ENCODE measurements at regions not wholly inside any gene's neighbourhood (a gene's known extent, or its start where the extent isn't known, plus 50 kb on each side); places are given as distances from the start of the nearest gene placed in this dataset.

DNA sequence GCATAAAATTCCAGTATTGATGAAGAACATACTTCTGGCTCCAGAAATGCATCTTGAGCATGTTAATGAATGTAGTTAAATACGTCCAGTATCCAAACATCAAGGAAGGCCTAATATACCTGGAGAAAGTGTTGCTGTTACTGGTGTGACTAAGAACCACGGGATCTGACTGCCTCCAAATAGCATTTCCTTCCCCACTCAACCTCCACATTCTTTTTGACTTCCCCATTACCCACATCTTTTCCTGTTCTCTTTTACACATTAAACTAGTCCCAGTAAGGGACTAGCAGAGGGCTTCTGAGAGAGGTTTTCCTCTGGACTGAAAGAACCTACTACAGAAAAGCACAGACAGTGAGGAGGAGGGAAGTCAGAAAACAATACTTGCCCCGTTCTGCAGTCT lies 482.8 kb upstream of the HTR2C start:
- no peak overlapping the region for H3K4me3 ChIP-seq (ENCODE audit: insufficient read depth in 1 of 2, low read depth in 1 of 2, low read length in 2 of 2)
- no peak overlapping the region for H3K18ac ChIP-seq (ENCODE audit: low read depth in 1 of 2, low read length in 2 of 2)
- no peak overlapping the region for H2BK5ac ChIP-seq (ENCODE audit: low read depth, low read length, poor library complexity, severe bottlenecking)
- no peak overlapping the region for H2BK120ac ChIP-seq (ENCODE audit: low read depth, low read length)
- H2BK12ac ChIP-seq (ENCODE audit: low read length in 2 of 2), result no peak overlapping the region
- H3K79me1 ChIP-seq (replicated peaks; ENCODE audit: low read length, poor library complexity, severe bottlenecking), result no peaks in the 10 kb centered on the region
- no peak overlapping the region for H3K14ac ChIP-seq (ENCODE audit: low read length in 2 of 2)
- H4K8ac ChIP-seq (ENCODE audit: low read length), result no peak overlapping the region
- no peaks in the 10 kb centered on the region for H3K36me3 ChIP-seq (ENCODE audit: control insufficient read depth in 1 of 2, insufficient read depth in 2 of 2, low read depth in 1 of 2, low read length in 2 of 2)
- no peak overlapping the region for H3K27ac ChIP-seq (ENCODE audit: low read length, poor library complexity, severe bottlenecking)
- 83% methylated on average over 1 of the region's 3 CpGs for WGBS
- H3K4me1 ChIP-seq (ENCODE audit: control insufficient read depth, insufficient read depth, low read depth, low read length), result no peaks in the 10 kb centered on the region
- DNase-seq, result no peak
- H3K9me3 ChIP-seq (ENCODE audit: control insufficient read depth, low read length), result no peaks in the 10 kb centered on the region
- no peak overlapping the region for H4K91ac ChIP-seq (ENCODE audit: low read length)
- H3K27me3 ChIP-seq (ENCODE audit: control insufficient read depth in 1 of 2, insufficient read depth in 1 of 2, low read length in 2 of 2), result peaks cover 0 to 26% of the 10 kb centered on the region in 2 experiments
- no peak overlapping the region for H3K4ac ChIP-seq (ENCODE audit: low read depth in 1 of 2, low read length in 2 of 2)
- no peak overlapping the region for H2AFZ ChIP-seq (ENCODE audit: low read depth, low read length)
- H3K9ac ChIP-seq (ENCODE audit: low read length), result no peak overlapping the region
- no peak overlapping the region for H3K23ac ChIP-seq (ENCODE audit: low read length in 2 of 2)
- no peak overlapping the region for H3K4me2 ChIP-seq (ENCODE audit: low read length, poor library complexity, severe bottlenecking)
- no peak overlapping the region for H2BK15ac ChIP-seq (ENCODE audit: low read depth, poor library complexity, severe bottlenecking)
- H2AK5ac ChIP-seq (ENCODE audit: low read length, severe bottlenecking), result no peak overlapping the region

GRCh38 chrX:114097866-114098265 lies 486.0 kb upstream of the HTR2C start:
- no peak overlapping the region for H3K27ac ChIP-seq (ENCODE audit: low read length, poor library complexity, severe bottlenecking)

DNA sequence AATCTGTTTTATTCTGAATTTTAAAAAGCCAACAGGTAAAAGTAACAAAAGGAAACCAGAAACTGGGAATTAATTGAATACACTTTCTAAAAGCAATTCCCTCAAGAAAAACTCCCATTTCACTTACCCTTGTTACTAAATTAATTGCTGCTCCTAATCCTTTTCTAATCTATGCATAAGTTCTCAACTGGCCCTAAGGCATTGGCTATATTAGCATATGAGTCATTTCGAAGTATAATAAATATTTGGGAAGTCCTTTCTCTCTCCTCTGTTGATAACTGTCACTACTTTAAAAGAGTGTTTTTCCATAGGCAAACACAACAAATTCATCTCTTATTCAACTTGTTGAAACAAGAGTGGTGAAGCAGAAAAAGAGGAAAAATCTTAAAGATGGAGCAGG lies 486.5 kb upstream of the HTR2C start:
- H3K4ac ChIP-seq (ENCODE audit: low read depth in 1 of 2, low read length in 2 of 2), result no peak overlapping the region
- WGBS, result no CpG with 5 or more reads among the region's 1 CpG
- H2AK5ac ChIP-seq (ENCODE audit: low read length, severe bottlenecking), result no peak overlapping the region

More at GRCh38 chrX:114097866-114098265, 486.0 kb upstream of the HTR2C start:
- Histone ChIP-seq H3K9ac (ENCODE audit: low read length) (no peak overlapping the region), H4K91ac (ENCODE audit: low read length) (no peak overlapping the region), H3K27me3 (ENCODE audit: control insufficient read depth in 1 of 2, insufficient read depth in 1 of 2, low read length in 2 of 2) (peaks cover 0 to 21% of the 10 kb centered on the region in 2 experiments), H4K8ac (ENCODE audit: low read length) (no peak overlapping the region), H3K79me1 (replicated peaks; ENCODE audit: low read length, poor library complexity, severe bottlenecking) (no peaks in the 10 kb centered on the region), H3K9me3 (ENCODE audit: control insufficient read depth, low read length) (peaks cover under 1% of the 10 kb centered on the region), H2BK12ac (ENCODE audit: low read length in 2 of 2) (no peak overlapping the region), H3K4me2 (ENCODE audit: low read length, poor library complexity, severe bottlenecking) (no peak overlapping the region), H2BK15ac (ENCODE audit: low read depth, poor library complexity, severe bottlenecking) (no peak overlapping the region), H3K4me3 (ENCODE audit: insufficient read depth in 1 of 2, low read depth in 1 of 2, low read length in 2 of 2) (no peak overlapping the region), H3K36me3 (ENCODE audit: control insufficient read depth in 1 of 2, insufficient read depth in 2 of 2, low read depth in 1 of 2, low read length in 2 of 2) (no peaks in the 10 kb centered on the region), H3K18ac (ENCODE audit: low read depth in 1 of 2, low read length in 2 of 2) (no peak overlapping the region), H3K14ac (ENCODE audit: low read length in 2 of 2) (no peak overlapping the region), H3K4me1 (ENCODE audit: control insufficient read depth, insufficient read depth, low read depth, low read length) (no peaks in the 10 kb centered on the region), H2BK5ac (ENCODE audit: low read depth, low read length, poor library complexity, severe bottlenecking) (no peak overlapping the region), H3K23ac (ENCODE audit: low read length in 2 of 2) (no peak overlapping the region), H2AK5ac (ENCODE audit: low read length, severe bottlenecking) (no peak overlapping the region), H2BK120ac (ENCODE audit: low read depth, low read length) (no peak overlapping the region), H3K4ac (ENCODE audit: low read depth in 1 of 2, low read length in 2 of 2) (no peak overlapping the region), H2AFZ (ENCODE audit: low read depth, low read length) (no peak overlapping the region)
- 42% methylated on average over 2 of the region's 2 CpGs for WGBS
- DNase-seq, result no peak

GRCh38 chrX:114095789-114096188 lies 488.1 kb upstream of the HTR2C start:
- Histone ChIP-seq H2BK15ac (ENCODE audit: low read depth, poor library complexity, severe bottlenecking) (no peak overlapping the region), H3K27ac (ENCODE audit: low read length, poor library complexity, severe bottlenecking) (no peak overlapping the region), H3K14ac (ENCODE audit: low read length in 2 of 2) (no peak overlapping the region), H2BK12ac (ENCODE audit: low read length in 2 of 2) (no peak overlapping the region), H2AK5ac (ENCODE audit: low read length, severe bottlenecking) (no peak overlapping the region), H3K9me3 (ENCODE audit: control insufficient read depth, low read length) (peaks cover 16% of the 10 kb centered on the region), H3K4me3 (ENCODE audit: insufficient read depth in 1 of 2, low read depth in 1 of 2, low read length in 2 of 2) (no peak overlapping the region), H4K8ac (ENCODE audit: low read length) (no peak overlapping the region), H3K79me1 (replicated peaks; ENCODE audit: low read length, poor library complexity, severe bottlenecking) (no peaks in the 10 kb centered on the region), H3K36me3 (ENCODE audit: control insufficient read depth in 1 of 2, insufficient read depth in 2 of 2, low read depth in 1 of 2, low read length in 2 of 2) (no peaks in the 10 kb centered on the region), H3K18ac (ENCODE audit: low read depth in 1 of 2, low read length in 2 of 2) (no peak overlapping the region), H3K9ac (ENCODE audit: low read length) (no peak overlapping the region), H3K23ac (ENCODE audit: low read length in 2 of 2) (no peak overlapping the region), H2AFZ (ENCODE audit: low read depth, low read length) (no peak overlapping the region), H3K4me2 (ENCODE audit: low read length, poor library complexity, severe bottlenecking) (no peak overlapping the region), H3K4me1 (ENCODE audit: control insufficient read depth, insufficient read depth, low read depth, low read length) (no peaks in the 10 kb centered on the region), H3K27me3 (ENCODE audit: control insufficient read depth in 1 of 2, insufficient read depth in 1 of 2, low read length in 2 of 2) (peaks cover 0 to 16% of the 10 kb centered on the region in 2 experiments), H2BK5ac (ENCODE audit: low read depth, low read length, poor library complexity, severe bottlenecking) (no peak overlapping the region), H3K4ac (ENCODE audit: low read depth in 1 of 2, low read length in 2 of 2) (no peak overlapping the region), H2BK120ac (ENCODE audit: low read depth, low read length) (no peak overlapping the region), H4K91ac (ENCODE audit: low read length) (no peak overlapping the region)
- 90% methylated on average over 3 of the region's 3 CpGs for WGBS
- no peak for DNase-seq

More for the DNA sequence above, 486.5 kb upstream of the HTR2C start:
- no peak overlapping the region for H3K4me2 ChIP-seq (ENCODE audit: low read length, poor library complexity, severe bottlenecking)
- no peak overlapping the region for H2BK120ac ChIP-seq (ENCODE audit: low read depth, low read length)
- H4K91ac ChIP-seq (ENCODE audit: low read length), result no peak overlapping the region
- no peaks in the 10 kb centered on the region for H3K79me1 ChIP-seq (replicated peaks; ENCODE audit: low read length, poor library complexity, severe bottlenecking)
- no peak overlapping the region for H4K8ac ChIP-seq (ENCODE audit: low read length)
- no peak overlapping the region for H2AFZ ChIP-seq (ENCODE audit: low read depth, low read length)
- peaks cover 0 to 21% of the 10 kb centered on the region in 2 experiments for H3K27me3 ChIP-seq (ENCODE audit: control insufficient read depth in 1 of 2, insufficient read depth in 1 of 2, low read length in 2 of 2)
- DNase-seq, result no peak
- H3K23ac ChIP-seq (ENCODE audit: low read length in 2 of 2), result no peak overlapping the region
- H2BK5ac ChIP-seq (ENCODE audit: low read depth, low read length, poor library complexity, severe bottlenecking), result no peak overlapping the region
- H2BK12ac ChIP-seq (ENCODE audit: low read length in 2 of 2), result no peak overlapping the region
- H3K27ac ChIP-seq (ENCODE audit: low read length, poor library complexity, severe bottlenecking), result no peak overlapping the region
- H3K14ac ChIP-seq (ENCODE audit: low read length in 2 of 2), result no peak overlapping the region
- H3K36me3 ChIP-seq (ENCODE audit: control insufficient read depth in 1 of 2, insufficient read depth in 2 of 2, low read depth in 1 of 2, low read length in 2 of 2), result no peaks in the 10 kb centered on the region
- H3K9me3 ChIP-seq (ENCODE audit: control insufficient read depth, low read length), result peaks cover 5% of the 10 kb centered on the region
- H3K4me3 ChIP-seq (ENCODE audit: insufficient read depth in 1 of 2, low read depth in 1 of 2, low read length in 2 of 2), result no peak overlapping the region
- H2BK15ac ChIP-seq (ENCODE audit: low read depth, poor library complexity, severe bottlenecking), result no peak overlapping the region
- H3K4me1 ChIP-seq (ENCODE audit: control insufficient read depth, insufficient read depth, low read depth, low read length), result no peaks in the 10 kb centered on the region
- no peak overlapping the region for H3K9ac ChIP-seq (ENCODE audit: low read length)
- H3K18ac ChIP-seq (ENCODE audit: low read depth in 1 of 2, low read length in 2 of 2), result no peak overlapping the region
